GM12872 (cell line): ENCODE measurements at regions not wholly inside any gene's neighbourhood (a gene's known extent, or its start where the extent isn't known, plus 50 kb on each side); places are given as distances from the start of the nearest gene placed in this dataset.

Experiments
- CTCF ChIP-seq: IDR thresholded peaks from 3 replicates; pipeline ENCODE4 v1.5.1; 2011; ENCODE audit warnings: low read depth, mild to moderate bottlenecking, low read length, moderate library complexity; ENCODE audit not compliant: insufficient read depth

DNA sequence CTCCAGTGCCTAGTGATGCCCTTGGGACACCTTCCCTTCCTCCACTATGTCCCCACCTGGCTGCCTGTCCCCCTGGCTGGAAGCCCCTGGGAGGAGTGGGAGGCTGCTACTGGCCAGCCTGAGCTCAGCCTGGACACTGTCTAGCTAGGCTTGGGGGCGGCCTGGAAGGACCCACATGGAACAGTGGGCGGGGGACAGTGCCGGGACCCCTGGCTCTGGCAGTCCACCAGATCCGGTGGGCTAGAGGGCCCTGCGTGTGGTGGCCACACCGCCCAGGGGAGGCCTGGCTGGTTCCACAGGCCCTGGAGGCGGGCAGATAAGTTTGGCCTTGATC lies 388.0 kb upstream of the TNRC6C start:
- TF ChIP-seq CTCF = no peak

DNA sequence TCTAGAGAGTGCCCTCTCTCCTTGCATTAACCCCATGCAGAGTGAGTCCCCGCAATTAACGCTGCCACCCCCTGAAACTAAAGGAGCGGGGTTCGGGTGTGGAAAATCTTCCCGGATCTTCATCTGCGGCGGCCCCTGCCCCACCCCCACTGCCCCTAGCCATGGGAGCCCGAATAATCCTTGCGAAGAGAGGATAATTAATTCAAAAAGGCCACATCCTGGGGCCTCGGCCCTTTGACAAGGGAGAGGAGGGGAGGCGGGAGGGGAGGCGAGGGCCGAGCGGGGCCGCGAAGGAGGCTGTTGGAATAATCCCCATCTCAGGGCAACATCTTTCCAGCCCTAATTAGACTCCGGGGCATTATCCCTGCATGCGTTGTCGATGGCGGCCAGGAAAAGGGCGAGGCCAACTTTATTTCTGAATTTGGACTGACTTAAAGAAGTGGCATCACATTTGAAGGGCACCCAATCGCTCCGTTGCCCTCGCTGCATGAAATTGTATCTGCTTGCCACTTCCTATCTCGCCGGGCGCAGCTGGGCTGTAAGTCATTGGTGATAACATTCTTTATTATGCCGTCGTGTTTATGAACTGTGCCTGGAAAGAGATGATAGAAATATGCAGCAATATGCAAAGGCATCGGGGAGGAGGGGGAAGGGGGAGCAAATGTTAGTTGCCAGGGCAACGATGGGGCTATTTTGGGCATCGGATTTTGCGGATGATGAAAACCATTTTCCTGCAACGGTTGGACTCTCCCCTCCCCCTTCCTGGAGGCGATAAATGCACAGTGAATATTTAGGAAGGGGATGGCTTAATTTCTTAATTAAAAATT lies 387.1 kb upstream of the TNRC6C start:
- no peak for TF ChIP-seq CTCF

GRCh38 chr17:77572065-77572601 lies 386.4 kb upstream of the TNRC6C start:
- no peak for TF ChIP-seq CTCF

- no peak for TF ChIP-seq CTCF
Measured at GRCh38 chr17:77572851-77573250, 385.7 kb upstream of the TNRC6C start.

- TF ChIP-seq CTCF = no peak
Measured at GRCh38 chr17:77577491-77577890, 381.0 kb upstream of the TNRC6C start.

DNA sequence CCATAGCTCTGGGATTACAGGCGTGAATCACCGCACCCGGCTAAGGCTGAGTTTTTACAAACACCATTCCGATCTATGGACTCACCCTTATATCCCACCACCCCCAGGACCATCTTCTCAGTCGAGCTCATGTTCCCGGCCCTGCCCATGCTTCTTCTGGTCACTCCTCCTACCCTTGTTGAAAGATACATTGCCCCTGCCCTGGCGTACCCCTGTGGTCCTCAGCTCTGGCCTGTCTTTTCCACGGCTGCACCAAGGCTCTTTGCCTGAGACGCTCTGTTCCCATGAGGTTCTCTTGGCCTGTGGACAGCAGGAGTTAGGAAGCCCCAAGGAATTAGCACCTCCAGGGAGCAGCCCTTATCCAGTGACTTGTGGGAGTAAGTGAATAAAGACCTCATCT lies 379.4 kb upstream of the TNRC6C start:
- no peak for TF ChIP-seq CTCF

- no peak for TF ChIP-seq CTCF
Measured at GRCh38 chr17:77579682-77580081, 378.8 kb upstream of the TNRC6C start.
